ENCODE measurements at regions not wholly inside any gene's neighbourhood (a gene's known extent, or its start where the extent isn't known, plus 50 kb on each side); places are given as distances from the start of the nearest gene placed in this dataset.

GRCh38 chr3:8421267-8421666, 80.4 kb upstream of the LMCD1 start:
- H2BK120ac ChIP-seq (ENCODE audit: low read depth, low read length): no peak overlapping the region
- no TSS peak for BruUV-seq (replicated peaks)
- TF ChIP-seq CTCF (conservative IDR thresholded peaks at IDR 0.05; ENCODE audit: low read depth, low read length) (no peak), SMC3 (IDR thresholded peaks at IDR 0.05; ENCODE audit: low read depth, low read length) (no peak), FOS (IDR thresholded peaks at IDR 0.05; ENCODE audit: low read depth, low read length) (no peak), MAFK (IDR thresholded peaks at IDR 0.05; ENCODE audit: low read depth, low read length) (no peak), RCOR1 (IDR thresholded peaks at IDR 0.05; ENCODE audit: insufficient replicate concordance, low read length) (no peak), POLR2A (IDR thresholded peaks at IDR 0.05; ENCODE audit: low read depth, low read length) (no peak), RAD21 (IDR thresholded peaks at IDR 0.05; ENCODE audit: low read length) (no peak)
- H4K91ac ChIP-seq (ENCODE audit: insufficient read depth, low read depth, low read length): no peak overlapping the region
- no peaks in the 10 kb centered on the region for H3K9me1 ChIP-seq (ENCODE audit: insufficient read depth, low read length)
- no peak overlapping the region for H3K4me3 ChIP-seq (ENCODE audit: insufficient read depth, low read depth, low read length)
- H3K36me3 ChIP-seq (ENCODE audit: control insufficient read depth, insufficient read depth, low read length): no peaks in the 10 kb centered on the region
- peaks cover 4% of the 10 kb centered on the region; the same call in 1 of the 2 replicates for H3K27me3 ChIP-seq (ENCODE audit: control insufficient read depth, insufficient read depth, low read length)
- H2AFZ ChIP-seq (replicated peaks; ENCODE audit: low read length, poor library complexity): no peak overlapping the region
- no peaks in the 10 kb centered on the region for H4K20me1 ChIP-seq (ENCODE audit: insufficient read depth, low read length)
- H3K4me2 ChIP-seq (ENCODE audit: low read depth, low read length): no peak overlapping the region
- no peak overlapping the region for H2BK20ac ChIP-seq (ENCODE audit: low read depth, low read length)
- no peak for DNase-seq
- H2BK15ac ChIP-seq (ENCODE audit: low read depth, low read length): no peak overlapping the region
- ChIA-PET POLR2A (ENCODE audit: unreplicated experiment) (no interaction called here), CTCF (interaction anchor here (0.6 kb wide), 1 partner anchor 60 kb away, joined by 4 read pairs; no protein-coding TSS in a partner anchor)
- H3K23ac ChIP-seq (ENCODE audit: low read depth, low read length): no peak overlapping the region
- ATAC-seq (ENCODE audit: low read depth): no peak; the same call in 1 of the 2 replicates
- H2BK5ac ChIP-seq (ENCODE audit: low read depth, low read length, poor library complexity, severe bottlenecking): no peak overlapping the region
- peaks cover 8% of the 10 kb centered on the region for H3K9me3 ChIP-seq (ENCODE audit: control insufficient read depth, insufficient read depth, low read length)
- H2AK9ac ChIP-seq (replicated peaks; ENCODE audit: low read depth, low read length, poor library complexity): no peak overlapping the region
- H4K5ac ChIP-seq (ENCODE audit: low read depth, low read length): no peak overlapping the region
- no peak overlapping the region for H3K56ac ChIP-seq (ENCODE audit: extremely low read depth, insufficient read depth, low read length)
- WGBS, 2 experiments (ENCODE audit: extremely low coverage in 2 of 2, insufficient read length in 1 of 2): no CpG with 5 or more reads among the region's 3 CpGs
- no peak overlapping the region for H3K14ac ChIP-seq (replicated peaks; ENCODE audit: low read depth, low read length)
- no peak overlapping the region for H4K8ac ChIP-seq (ENCODE audit: low read depth in 2 of 2, low read length in 2 of 2)
- dilution Hi-C loops (cut with HindIII; ENCODE audit: low sequenced_read_pairs, unreplicated experiment) (no loop called here), in situ Hi-C loops (cut with MboI; ENCODE audit: low sequenced_read_pairs) (no loop called here), intact Hi-C loops (cut with micrococcal nuclease) (no loop called here)
- no peak overlapping the region for H2AK5ac ChIP-seq (ENCODE audit: low read depth, low read length)
- H3K18ac ChIP-seq (ENCODE audit: low read depth, low read length): no peak overlapping the region
- H3K27ac ChIP-seq (ENCODE audit: insufficient read depth, low read length): no peak overlapping the region
- no peak overlapping the region for H3K9ac ChIP-seq (ENCODE audit: low read depth, low read length)
- no peaks in the 10 kb centered on the region for H3K79me1 ChIP-seq (ENCODE audit: low read depth in 1 of 2, low read length in 2 of 2)
- no peaks in the 10 kb centered on the region for H3K4me1 ChIP-seq (ENCODE audit: control insufficient read depth, insufficient read depth, low read length)
- no peak overlapping the region for H3K4ac ChIP-seq (ENCODE audit: low read depth, low read length)

All from IMR-90 (cell line).